Hepatocyte (in vitro differentiated cells): ENCODE measurements at regions not wholly inside any gene's neighbourhood (a gene's known extent, or its start where the extent isn't known, plus 50 kb on each side); places are given as distances from the start of the nearest gene placed in this dataset.

Experiments
- CTCF ChIP-seq: fragments of 200-600 bp; sonication (generic); IDR thresholded peaks from 2 replicates; pipeline ENCODE4 v1.5.1; 2016; ENCODE audit warnings: antibody characterized with exemption, mild to moderate bottlenecking; ENCODE audit not compliant: poor library complexity
- EZH2 ChIP-seq: fragments of 200-600 bp; sonication (generic); IDR thresholded peaks from 2 replicates; pipeline ENCODE4 v1.6.1; 2016; ENCODE audit warnings: antibody characterized with exemption, mild to moderate bottlenecking, borderline replicate concordance

DNA sequence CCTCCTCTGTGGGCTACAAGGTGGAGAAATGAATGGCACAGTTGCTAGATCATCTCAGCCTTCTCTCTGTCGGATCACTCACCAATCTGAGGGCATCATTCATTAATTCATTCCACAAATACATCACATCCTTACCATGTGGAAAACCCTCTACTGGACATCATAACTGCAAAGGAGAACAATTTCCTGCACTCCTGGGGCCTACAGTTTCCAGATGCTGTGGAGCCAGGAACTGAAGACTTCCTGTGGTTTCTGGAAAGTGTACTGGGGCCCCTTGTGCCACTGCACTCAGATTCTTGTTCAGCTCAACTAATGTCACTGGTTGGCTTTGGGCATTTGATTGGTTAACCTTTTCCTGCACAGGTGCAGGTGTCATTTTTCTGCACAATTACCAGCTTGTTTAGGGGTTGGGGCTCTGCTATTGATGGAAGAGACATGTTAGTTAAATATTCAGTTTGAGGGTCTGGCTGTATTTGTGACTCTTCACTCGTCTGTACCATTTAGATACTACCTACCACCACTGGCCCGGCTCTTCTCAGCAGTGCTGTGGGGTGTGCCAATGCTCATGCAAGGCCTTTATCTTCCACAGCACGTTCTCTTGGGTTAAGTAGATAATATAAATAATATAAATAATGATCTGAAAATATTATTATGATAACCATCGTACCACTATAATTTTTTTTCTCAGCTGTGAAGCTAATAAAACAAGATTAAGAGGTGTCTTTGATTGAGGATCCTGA, 427.3 kb downstream of the TSN start:
- TF ChIP-seq CTCF (no peak), EZH2 (no peak)
